Small intestine (tissue), 7 donors: ENCODE measurements at regions not wholly inside any gene's neighbourhood (a gene's known extent, or its start where the extent isn't known, plus 50 kb on each side); places are given as distances from the start of the nearest gene placed in this dataset.

Source experiments
- DNase-seq, 2 donors: peaks; one replicate each; pipeline versions ENCODE4 v3.0.0 to v3.0.0-alpha.2; 2013
- FAIRE-seq: peaks from 2 replicates; lab custom pipeline; 2012; peaks lifted over from hg19 to GRCh38; lab: Jason Lieb, UNC
- H3K27ac ChIP-seq, 3 donors: one replicate each; pipeline ENCODE4 v1.5.1; 2013; ENCODE audit warnings: low read length in 2 of 3, mild to moderate bottlenecking in 2 of 3, control low read depth in 1 of 3, inconsistent platforms in 1 of 3, low read depth in 1 of 3, moderate library complexity in 1 of 3
- H3K27me3 ChIP-seq, 3 donors: one replicate each; pipeline ENCODE4 v1.6.1; 2013; ENCODE audit warnings: low read length in 3 of 3, inconsistent platforms in 1 of 3; ENCODE audit not compliant: control insufficient read depth in 3 of 3, insufficient read depth in 3 of 3
- H3K36me3 ChIP-seq, 3 donors: one replicate each; pipeline ENCODE4 v1.6.1; 2013; ENCODE audit warnings: low read length in 3 of 3, inconsistent platforms in 1 of 3, low read depth in 1 of 3, mild to moderate bottlenecking in 1 of 3, moderate library complexity in 1 of 3; ENCODE audit not compliant: control insufficient read depth in 3 of 3, insufficient read depth in 2 of 3
- H3K4me1 ChIP-seq, 3 donors: one replicate each; pipeline ENCODE4 v1.6.1; 2013; ENCODE audit warnings: low read length in 2 of 3, inconsistent platforms in 1 of 3, low read depth in 1 of 3, mild to moderate bottlenecking in 1 of 3, moderate library complexity in 1 of 3; ENCODE audit not compliant: control insufficient read depth in 3 of 3, insufficient read depth in 2 of 3
- H3K4me3 ChIP-seq, 3 donors: one replicate each; pipeline ENCODE4 v1.5.1; 2013; ENCODE audit warnings: low read length in 3 of 3, control low read depth in 1 of 3, inconsistent platforms in 1 of 3, low read depth in 1 of 3, mild to moderate bottlenecking in 1 of 3, moderate library complexity in 1 of 3
- H3K9me3 ChIP-seq, 2 donors: one replicate each; pipeline ENCODE4 v1.6.1; 2013; ENCODE audit warnings: low read depth in 1 of 2, low read length in 1 of 2; ENCODE audit not compliant: control insufficient read depth in 2 of 2, insufficient read depth in 1 of 2
- WGBS, 3 donors: extraction: QIAGEN DNeasy Blood & Tissue Kit; methylation state at CpG; one replicate each; pipeline ENCODE4 v1.1.7; 2013; 5-methylcytosine and 5-hydroxymethylcytosine counted together
- donor health status: healthy with polysubstance abuse.
- donor health status: control.
- donor health status: control.
- donor health status: Bipolar disorder and iron deficiency.
- donor health status: healthy.

DNA sequence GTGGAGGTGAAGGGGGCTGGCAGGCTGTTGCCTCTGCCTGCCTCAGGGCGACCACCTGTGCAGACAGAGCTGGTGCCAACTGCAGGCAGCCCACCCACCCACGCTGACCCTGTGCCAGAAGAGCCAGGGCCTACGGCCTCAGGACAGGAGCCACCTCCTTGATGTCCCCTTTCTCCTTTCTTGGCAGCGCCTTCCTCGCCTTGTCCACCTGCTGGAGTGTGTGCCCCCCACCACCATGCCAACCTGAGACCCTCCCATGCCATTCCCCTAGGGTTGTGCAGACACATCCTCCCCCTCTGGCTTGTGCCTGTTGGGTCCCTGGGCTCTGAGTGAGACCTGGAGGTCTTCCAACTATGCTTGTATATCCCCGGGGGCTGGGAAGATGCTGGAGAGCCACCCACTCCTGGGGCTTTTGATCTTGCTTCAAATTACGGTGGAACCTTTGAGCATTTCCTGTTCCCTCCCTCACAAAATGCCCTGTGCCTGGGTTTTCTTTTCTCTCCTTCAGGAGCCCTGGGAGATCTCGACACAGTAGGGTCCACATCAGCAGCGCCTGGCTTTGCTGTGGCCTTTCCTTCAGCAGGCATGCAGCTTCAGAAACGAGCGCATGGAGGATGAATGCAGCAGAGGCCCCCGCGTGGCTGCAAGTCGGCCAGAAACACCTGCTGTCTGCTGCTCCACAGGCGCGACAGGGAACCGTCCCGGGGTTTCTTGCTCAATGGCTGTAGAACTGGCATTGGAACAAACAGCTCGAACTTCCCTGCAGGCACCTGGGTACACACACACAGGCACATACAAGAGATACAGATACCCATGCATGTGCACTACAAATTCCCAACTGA lies 65.9 kb upstream of the SH3RF3 start:
- H3K4me1 ChIP-seq, result peaks cover 6 to 68% (median 20%) of the 10 kb centered on the region in 3 donors
- FAIRE-seq, result no peak

DNA sequence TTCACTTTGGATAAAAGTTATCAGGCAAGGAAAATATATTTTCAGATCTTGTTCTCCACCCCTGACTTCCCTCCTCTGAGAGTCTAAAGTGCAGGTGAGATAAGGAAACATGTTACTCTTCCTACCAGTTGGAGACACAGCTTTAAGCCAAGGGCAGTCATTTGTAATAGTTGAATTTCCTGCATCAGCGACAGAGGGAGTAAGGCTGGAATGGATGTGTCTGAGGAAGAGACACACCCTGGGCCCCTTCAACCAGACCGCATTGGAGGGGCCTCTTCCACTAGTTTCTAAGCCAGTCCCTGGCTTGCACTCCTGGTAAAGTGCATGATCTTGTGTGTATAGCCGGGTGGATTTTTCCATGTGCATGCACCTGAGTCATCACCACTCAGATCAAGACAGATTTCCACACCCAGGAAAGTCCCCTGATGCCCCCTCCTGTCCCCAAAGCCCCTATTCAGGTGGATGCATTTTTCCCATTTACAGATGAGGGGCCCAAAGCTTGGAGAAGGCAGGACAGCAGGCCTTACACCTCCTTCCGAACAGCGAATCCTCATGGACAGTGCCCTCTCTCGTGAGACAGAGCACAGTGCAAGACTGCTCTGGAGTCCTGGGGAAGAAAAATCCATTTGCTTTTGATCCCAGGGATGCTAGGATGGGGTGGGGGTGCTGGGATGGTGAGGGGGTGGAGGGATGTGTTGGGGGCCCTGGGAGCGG lies 66.7 kb upstream of the SH3RF3 start:
- H3K4me1 ChIP-seq, result peaks cover 6 to 61% (median 20%) of the 10 kb centered on the region in 3 donors
- WGBS, 3 donors, result 32 to 58% (median 51%) methylated on average over 7 of the region's 7 CpGs
- H3K27ac ChIP-seq, result peak overlapping the region; percentile 32 to 82 (median 82)
- DNase-seq (peak; percentile 85 to 92), FAIRE-seq (no peak)
- no peaks in the 10 kb centered on the region for H3K27me3 ChIP-seq
- no peaks in the 10 kb centered on the region for H3K9me3 ChIP-seq
- no peak overlapping the region for H3K4me3 ChIP-seq
- H3K36me3 ChIP-seq, result no peaks in the 10 kb centered on the region

More for the DNA sequence above, 65.9 kb upstream of the SH3RF3 start:
- no peak overlapping the region for H3K4me3 ChIP-seq
- H3K9me3 ChIP-seq, result peaks cover 0 to 2% of the 10 kb centered on the region in 2 donors
- 13 to 62% (median 44%) methylated on average over 15 to 19 of the region's 19 CpGs for WGBS, 3 donors
- H3K27me3 ChIP-seq, result no peaks in the 10 kb centered on the region
- peak in 1 of 2 donors; percentile 42 for DNase-seq
- H3K27ac ChIP-seq, result peak overlapping the region in 2 of 3 donors; percentile 82
- no peaks in the 10 kb centered on the region for H3K36me3 ChIP-seq

GRCh38 chr2:109061736-109062135 lies 67.3 kb upstream of the SH3RF3 start:
- DNase-seq (no peak), FAIRE-seq (no peak)
- no peak overlapping the region for H3K4me3 ChIP-seq
- peak overlapping the region; percentile 63 to 82 (median 82) for H3K27ac ChIP-seq
- 40 to 71% (median 44%) methylated on average over 4 of the region's 4 CpGs for WGBS, 3 donors
- H3K27me3 ChIP-seq, result no peaks in the 10 kb centered on the region
- no peaks in the 10 kb centered on the region for H3K9me3 ChIP-seq
- H3K4me1 ChIP-seq, result peaks cover 6 to 55% (median 19%) of the 10 kb centered on the region in 3 donors
- no peaks in the 10 kb centered on the region for H3K36me3 ChIP-seq

DNA sequence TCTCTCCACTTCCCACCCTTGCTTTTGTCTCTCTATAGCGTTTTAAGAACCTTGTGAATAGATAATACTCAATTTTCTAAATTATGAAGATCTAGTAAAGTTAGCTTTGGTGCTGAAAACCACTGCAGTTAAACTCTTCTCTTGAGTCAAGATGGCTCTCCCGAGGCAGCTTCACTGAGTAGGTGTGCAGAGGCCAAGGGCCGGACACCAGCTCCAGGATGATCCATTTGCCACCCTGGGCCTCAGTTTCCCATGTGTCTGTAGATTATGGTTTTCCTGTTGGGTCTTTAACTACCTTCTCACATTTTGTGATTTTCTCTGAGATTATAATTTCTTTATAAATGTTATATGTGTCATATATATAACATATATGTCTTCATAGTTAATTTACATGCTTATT lies 68.5 kb upstream of the SH3RF3 start:
- Histone ChIP-seq H3K9me3 (no peaks in the 10 kb centered on the region), H3K27ac (no peak overlapping the region), H3K4me1 (peaks cover 6 to 43% (median 17%) of the 10 kb centered on the region in 3 donors), H3K4me3 (no peak overlapping the region), H3K27me3 (no peaks in the 10 kb centered on the region), H3K36me3 (no peaks in the 10 kb centered on the region)
- no peak for FAIRE-seq
- DNase-seq, result no peak
- WGBS, 3 donors, result 76 to 91% (median 89%) methylated on average over 3 of the region's 3 CpGs

DNA sequence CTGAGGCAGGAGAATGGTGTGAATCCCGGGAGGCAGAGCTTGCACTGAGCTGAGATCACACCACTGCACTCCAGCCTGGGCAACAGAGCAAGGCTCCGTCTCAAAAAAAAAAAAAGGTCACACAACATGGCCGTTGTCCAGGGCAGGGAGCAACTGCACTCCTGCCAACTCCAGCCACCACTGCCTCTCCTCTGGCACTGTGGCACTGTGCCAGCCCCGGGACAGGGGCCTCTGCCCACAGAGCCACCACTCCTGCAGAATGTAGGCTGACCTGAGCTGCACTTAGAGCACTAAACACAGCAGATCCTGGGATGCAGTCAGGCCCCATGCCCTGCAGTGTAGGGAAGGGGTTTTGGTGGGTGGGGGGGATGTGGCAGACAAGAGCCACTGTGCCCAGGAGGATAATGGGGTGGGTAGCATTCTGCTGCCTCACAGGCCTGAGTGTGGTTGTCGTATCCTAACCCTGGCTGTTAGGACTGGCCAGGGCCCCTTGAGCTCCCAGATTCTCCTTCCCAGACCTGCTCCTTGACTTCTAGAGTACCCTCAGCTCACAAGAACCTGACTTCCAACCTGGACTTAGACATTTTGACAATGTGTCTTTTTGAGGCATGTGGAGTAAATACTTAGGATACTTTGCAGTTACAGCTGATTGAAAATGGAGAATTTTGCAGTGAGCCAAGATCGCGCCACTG lies 69.4 kb upstream of the SH3RF3 start:
- FAIRE-seq, result no peak
- Histone ChIP-seq H3K36me3 (no peaks in the 10 kb centered on the region), H3K27me3 (no peaks in the 10 kb centered on the region), H3K9me3 (no peaks in the 10 kb centered on the region), H3K4me3 (no peak overlapping the region), H3K27ac (no peak overlapping the region), H3K4me1 (peaks cover 3 to 34% (median 13%) of the 10 kb centered on the region in 3 donors)
- WGBS, 3 donors, result 50 to 62% (median 61%) methylated on average over 7 of the region's 7 CpGs
- DNase-seq, result peak in 1 of 2 donors; percentile 46

DNA sequence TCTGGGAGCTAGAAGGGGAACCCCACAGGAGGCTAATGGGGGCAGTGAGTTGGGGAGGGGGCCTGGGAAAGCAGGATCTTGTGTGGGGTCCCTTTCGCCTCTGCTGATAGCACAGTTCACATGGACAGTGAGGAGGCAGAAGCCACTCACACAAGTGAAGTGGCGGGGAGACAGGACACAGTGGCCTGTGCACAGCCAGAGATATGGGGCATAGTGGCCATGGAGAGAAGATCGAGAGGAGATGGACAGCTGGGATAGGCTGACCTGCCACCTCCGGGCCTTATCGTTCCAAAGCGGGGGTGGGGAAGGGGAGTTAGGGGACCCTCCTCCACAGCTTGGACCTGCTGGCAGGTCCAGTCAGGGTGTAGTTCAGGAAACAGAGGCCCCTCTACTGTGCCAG lies 69.8 kb upstream of the EDAR start:
- FAIRE-seq (no peak), DNase-seq (no peak)
- no peaks in the 10 kb centered on the region for H3K36me3 ChIP-seq
- WGBS, 3 donors, result 92 to 98% (median 97%) methylated on average over 5 to 6 of the region's 6 CpGs
- no peaks in the 10 kb centered on the region for H3K9me3 ChIP-seq
- no peak overlapping the region for H3K27ac ChIP-seq
- H3K4me1 ChIP-seq, result peaks cover 3 to 31% (median 13%) of the 10 kb centered on the region in 3 donors
- no peaks in the 10 kb centered on the region for H3K27me3 ChIP-seq
- H3K4me3 ChIP-seq, result no peak overlapping the region

DNA sequence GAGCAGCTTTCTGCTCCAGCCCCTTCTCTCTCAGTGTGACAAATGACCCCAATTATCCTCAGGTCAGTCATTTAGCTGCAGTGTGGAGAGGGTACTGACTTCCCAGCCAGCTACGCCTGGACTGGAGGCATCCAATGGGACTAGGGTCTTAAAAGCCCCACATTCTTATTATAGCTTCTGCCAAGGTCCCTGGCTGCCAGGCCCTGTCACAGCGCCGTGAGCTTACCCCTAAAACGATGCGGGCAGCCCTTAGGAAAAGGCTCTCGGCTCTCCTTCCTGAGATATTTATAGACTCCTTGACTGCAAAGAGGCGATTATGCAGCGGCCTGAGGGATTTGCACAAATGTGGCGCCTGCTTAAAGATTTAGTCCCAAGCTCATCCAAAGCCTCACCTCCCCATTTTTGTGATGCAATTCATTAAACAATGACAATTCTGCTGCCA lies 69.2 kb upstream of the EDAR start:
- Histone ChIP-seq H3K4me3 (no peak overlapping the region), H3K9me3 (no peaks in the 10 kb centered on the region), H3K27me3 (no peaks in the 10 kb centered on the region), H3K36me3 (no peaks in the 10 kb centered on the region), H3K4me1 (peaks cover 3 to 28% (median 11%) of the 10 kb centered on the region in 3 donors), H3K27ac (no peak overlapping the region)
- DNase-seq (no peak), FAIRE-seq (no peak)
- 57 to 74% (median 73%) methylated on average over 9 of the region's 9 CpGs for WGBS, 3 donors

- WGBS, 3 donors, result 86 to 87% (median 87%) methylated on average over 9 of the region's 9 CpGs
- no peak for FAIRE-seq
- no peaks in the 10 kb centered on the region for H3K36me3 ChIP-seq
Measured at GRCh38 chr2:109057686-109058085, 68.7 kb upstream of the EDAR start.

More at GRCh38 chr2:109057686-109058085, 68.7 kb upstream of the EDAR start:
- peaks cover 3 to 23% (median 6%) of the 10 kb centered on the region in 3 donors for H3K4me1 ChIP-seq
- no peaks in the 10 kb centered on the region for H3K27me3 ChIP-seq
- H3K9me3 ChIP-seq, result no peaks in the 10 kb centered on the region
- DNase-seq, result no peak
- H3K27ac ChIP-seq, result no peak overlapping the region
- H3K4me3 ChIP-seq, result no peak overlapping the region
